Activated B cell treated with CpG ODN at 0.5 μM for 24 hours (primary cell): ENCODE measurements at regions not wholly inside any gene's neighbourhood (a gene's known extent, or its start where the extent isn't known, plus 50 kb on each side); places are given as distances from the start of the nearest gene placed in this dataset.

ENCODE experiments used
- ATAC-seq: fragments of 200-7000 bp; cut with Tn5 transposase; one replicate; pipeline ENCODE4 v1.10.0; 2021; ENCODE audit warnings: low read depth, mild to moderate bottlenecking, moderate library complexity
- CTCF ChIA-PET: fragments of 350-600 bp; sonication (Branson Sonifier 250); formaldehyde crosslinking; loops from one replicate; lab custom pipeline; 2021; ENCODE audit warnings: antibody characterized with exemption; lab: Charles Lee
- POLR2A ChIA-PET: fragments of 350-600 bp; sonication (Branson Sonifier 250); formaldehyde crosslinking; loops from one replicate; lab custom pipeline; 2021; ENCODE audit warnings: antibody characterized with exemption; lab: Charles Lee
- DNase-seq: peaks from one replicate; pipeline ENCODE4 v3.0.0; 2022
- H3K27ac Mint-ChIP-seq: one replicate; pipeline ENCODE4 v1.8.0; 2020; ENCODE audit warnings: mixed read lengths
- H3K27me3 Mint-ChIP-seq: one replicate; pipeline ENCODE4 v1.8.0; 2021; ENCODE audit warnings: mixed read lengths
- H3K36me3 Mint-ChIP-seq: one replicate; pipeline ENCODE4 v1.8.0; 2021; ENCODE audit warnings: low read depth, mixed read lengths
- H3K4me1 Mint-ChIP-seq: one replicate; pipeline ENCODE4 v1.8.0; 2021; ENCODE audit warnings: mixed read lengths
- H3K4me3 Mint-ChIP-seq: one replicate; pipeline ENCODE4 v1.8.0; 2020; ENCODE audit warnings: mild to moderate bottlenecking, mixed read lengths
- H3K9me3 Mint-ChIP-seq: one replicate; pipeline ENCODE4 v1.8.0; 2020; ENCODE audit warnings: mixed read lengths
- intact Hi-C: fragments of 100-400 bp; cut with micrococcal nuclease; formaldehyde crosslinking; loops from one replicate; pipeline ENCODE4 v1.15.1; 2024
- TF ChIP-seq, protein P1 (sequence below): fragments of 200-600 bp; IDR thresholded peaks from one replicate; pipeline ENCODE4 v1.8.0; 2022; ENCODE audit warnings: antibody characterized with exemption, mild to moderate bottlenecking

DNA sequence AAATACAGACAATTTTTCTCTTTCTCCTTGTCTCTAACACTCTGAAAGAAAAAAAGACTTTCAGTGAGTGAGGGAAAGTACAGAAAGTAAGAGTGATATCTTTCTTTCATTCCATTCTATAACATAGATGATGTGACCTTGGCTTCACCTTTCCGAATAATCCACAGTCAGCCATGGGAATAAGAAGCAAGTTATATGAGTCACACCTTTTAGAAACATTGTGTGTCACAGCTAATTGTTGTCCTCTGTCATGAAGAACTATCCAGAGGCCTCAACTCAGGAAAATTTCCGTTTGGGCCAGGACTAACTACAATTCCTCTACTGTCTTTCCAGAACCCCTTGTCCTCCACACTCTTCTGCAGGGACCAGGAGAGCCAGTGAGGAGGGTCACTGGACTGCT, 209.7 kb upstream of the FAR2 start:
- Mint-ChIP-seq H3K27ac (no peak overlapping the region), H3K4me1 (no peaks in the 10 kb centered on the region), H3K36me3 (no peaks in the 10 kb centered on the region), H3K9me3 (peaks cover 2% of the 10 kb centered on the region), H3K4me3 (no peak overlapping the region), H3K27me3 (no peaks in the 10 kb centered on the region)
- intact Hi-C loops, result no loop called here
- ATAC-seq, result no peak
- ChIA-PET POLR2A (no interaction called here), CTCF (no interaction called here)
- TF ChIP-seq, protein P1, sequence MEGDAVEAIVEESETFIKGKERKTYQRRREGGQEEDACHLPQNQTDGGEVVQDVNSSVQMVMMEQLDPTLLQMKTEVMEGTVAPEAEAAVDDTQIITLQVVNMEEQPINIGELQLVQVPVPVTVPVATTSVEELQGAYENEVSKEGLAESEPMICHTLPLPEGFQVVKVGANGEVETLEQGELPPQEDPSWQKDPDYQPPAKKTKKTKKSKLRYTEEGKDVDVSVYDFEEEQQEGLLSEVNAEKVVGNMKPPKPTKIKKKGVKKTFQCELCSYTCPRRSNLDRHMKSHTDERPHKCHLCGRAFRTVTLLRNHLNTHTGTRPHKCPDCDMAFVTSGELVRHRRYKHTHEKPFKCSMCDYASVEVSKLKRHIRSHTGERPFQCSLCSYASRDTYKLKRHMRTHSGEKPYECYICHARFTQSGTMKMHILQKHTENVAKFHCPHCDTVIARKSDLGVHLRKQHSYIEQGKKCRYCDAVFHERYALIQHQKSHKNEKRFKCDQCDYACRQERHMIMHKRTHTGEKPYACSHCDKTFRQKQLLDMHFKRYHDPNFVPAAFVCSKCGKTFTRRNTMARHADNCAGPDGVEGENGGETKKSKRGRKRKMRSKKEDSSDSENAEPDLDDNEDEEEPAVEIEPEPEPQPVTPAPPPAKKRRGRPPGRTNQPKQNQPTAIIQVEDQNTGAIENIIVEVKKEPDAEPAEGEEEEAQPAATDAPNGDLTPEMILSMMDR, result no peak
- no peak for DNase-seq

DNA sequence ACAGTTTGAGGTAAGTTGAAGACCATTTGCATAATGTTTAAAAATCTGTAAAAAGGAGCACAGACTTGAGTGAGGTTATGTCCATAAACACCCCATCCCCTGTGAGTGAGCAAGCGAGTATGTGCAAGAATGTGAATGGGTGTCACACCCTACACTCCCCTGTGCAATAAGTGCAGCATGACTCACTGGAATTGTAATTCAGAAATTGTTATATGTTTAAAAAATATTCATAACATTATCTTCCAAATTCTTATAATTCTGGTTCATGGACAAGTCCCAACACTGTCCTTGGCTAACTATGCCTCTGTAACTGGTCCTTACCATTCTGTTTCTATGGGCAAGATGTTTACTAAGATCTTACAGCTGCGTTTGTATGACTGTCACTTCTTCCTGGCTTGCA, 207.8 kb upstream of the FAR2 start:
- Mint-ChIP-seq H3K9me3 (no peaks in the 10 kb centered on the region), H3K36me3 (no peaks in the 10 kb centered on the region), H3K4me3 (no peak overlapping the region), H3K4me1 (no peaks in the 10 kb centered on the region), H3K27ac (no peak overlapping the region), H3K27me3 (no peaks in the 10 kb centered on the region)
- CTCF ChIA-PET, result no interaction called here
- TF ChIP-seq, protein P1, result no peak
- POLR2A ChIA-PET, result no interaction called here
- intact Hi-C loops, result no loop called here
- ATAC-seq (no peak), DNase-seq (no peak)

DNA sequence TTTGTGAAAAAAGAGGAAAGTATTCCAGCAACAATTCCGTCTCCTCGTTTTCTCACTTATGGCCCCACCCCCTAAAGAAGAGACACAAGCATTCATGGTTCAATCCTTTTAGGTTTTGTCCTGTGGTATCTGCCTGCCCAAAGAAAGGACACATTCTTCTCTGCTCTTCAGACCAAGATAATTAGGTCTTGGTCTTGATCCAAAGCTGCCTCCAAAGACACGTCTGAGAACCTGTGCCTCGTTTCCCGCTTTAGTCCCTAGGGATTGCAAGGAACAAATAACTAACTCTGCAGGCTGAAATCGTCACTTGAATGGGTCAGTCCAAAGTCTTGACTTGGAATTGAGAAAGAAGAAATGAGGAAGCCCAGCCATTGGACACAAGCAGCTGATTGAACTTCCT, 202.7 kb upstream of the FAR2 start:
- H3K27me3 Mint-ChIP-seq, result no peaks in the 10 kb centered on the region
- no peaks in the 10 kb centered on the region for H3K9me3 Mint-ChIP-seq
- ChIA-PET CTCF (no interaction called here), POLR2A (no interaction called here)
- intact Hi-C loops, result no loop called here
- no peak for ATAC-seq
- H3K36me3 Mint-ChIP-seq, result no peaks in the 10 kb centered on the region
- DNase-seq, result no peak
- TF ChIP-seq, protein P1, result no peak
- H3K4me3 Mint-ChIP-seq, result no peak overlapping the region
- H3K4me1 Mint-ChIP-seq, result no peaks in the 10 kb centered on the region
- no peak overlapping the region for H3K27ac Mint-ChIP-seq

- Mint-ChIP-seq H3K36me3 (no peaks in the 10 kb centered on the region), H3K4me1 (no peaks in the 10 kb centered on the region), H3K27ac (no peak overlapping the region), H3K27me3 (no peaks in the 10 kb centered on the region), H3K9me3 (no peaks in the 10 kb centered on the region), H3K4me3 (no peak overlapping the region)
- no peak for DNase-seq
- no peak for ATAC-seq
- intact Hi-C loops, result no loop called here
- TF ChIP-seq, protein P1, result no peak
- POLR2A ChIA-PET, result no interaction called here
- CTCF ChIA-PET, result no interaction called here
These were observed 200.4 kb upstream of the FAR2 start for GRCh38 chr12:28948685-28949084.

- intact Hi-C loops, result no loop called here
- no peak for DNase-seq
- H3K36me3 Mint-ChIP-seq, result no peaks in the 10 kb centered on the region
- POLR2A ChIA-PET, result no interaction called here
- H3K27ac Mint-ChIP-seq, result no peak overlapping the region
- no peaks in the 10 kb centered on the region for H3K27me3 Mint-ChIP-seq
- ATAC-seq, result no peak
- H3K9me3 Mint-ChIP-seq, result no peaks in the 10 kb centered on the region
- TF ChIP-seq, protein P1, result no peak
- H3K4me1 Mint-ChIP-seq, result no peaks in the 10 kb centered on the region
- H3K4me3 Mint-ChIP-seq, result no peak overlapping the region
- CTCF ChIA-PET, result no interaction called here
These were observed 199.9 kb upstream of the FAR2 start for GRCh38 chr12:28949184-28949583.
